Lower leg skin (tissue), 4 donors: ENCODE measurements at regions not wholly inside any gene's neighbourhood (a gene's known extent, or its start where the extent isn't known, plus 50 kb on each side); places are given as distances from the start of the nearest gene placed in this dataset.

Experiments
- DNase-seq, 2 donors: peaks; one replicate each; pipeline ENCODE4 v3.0.0-alpha.2; 2019; ENCODE audit warnings: low spot score in 2 of 2
- H3K4me3 ChIP-seq: fragments of 200-600 bp; sonication (generic); 2 replicates; pipeline ENCODE4 v1.5.1; 2017; ENCODE audit warnings: mild to moderate bottlenecking, low read depth; ENCODE audit not compliant: poor library complexity, severe bottlenecking
- CTCF ChIP-seq, 3 donors: fragments of 450-650 bp; IDR thresholded peaks; one replicate each; pipeline ENCODE4 v1.5.1; 2016; ENCODE audit warnings: antibody characterized with exemption in 3 of 3, mild to moderate bottlenecking in 3 of 3, moderate library complexity in 2 of 3
- POLR2A ChIP-seq, 2 donors: fragments of 450-650 bp; IDR thresholded peaks; one replicate each; pipeline ENCODE4 v1.6.1; 2016 to 2017; ENCODE audit warnings: antibody characterized with exemption in 2 of 2, mild to moderate bottlenecking in 1 of 2, moderate library complexity in 1 of 2
- WGBS, 2 donors: methylation state at CpG; one replicate each; pipeline ENCODE4 v1.1.5; 2018; 5-methylcytosine and 5-hydroxymethylcytosine counted together
- intact Hi-C: fragments of 100-400 bp; cut with DNase I; formaldehyde crosslinking; loops from one replicate; pipeline ENCODE4 v1.15.0; 2023; ENCODE audit warnings: low total_unique reads

GRCh38 chr5:26014206-26014605 is 1024.2 kb downstream of the CDH9 start:
- DNase-seq: no peak
- 90 to 93% methylated on average over 1 of the region's 1 CpG for WGBS, 2 donors
- no peak overlapping the region for H3K4me3 ChIP-seq
- TF ChIP-seq CTCF (IDR thresholded peaks at IDR 0.05) (no peak), POLR2A (IDR thresholded peaks at IDR 0.05) (no peak)
- intact Hi-C loops: no loop called here

GRCh38 chr5:26012078-26012477 is 1026.3 kb downstream of the CDH9 start:
- H3K4me3 ChIP-seq: no peak overlapping the region
- WGBS, 2 donors: 76 to 77% methylated on average over 1 of the region's 1 CpG
- TF ChIP-seq CTCF (IDR thresholded peaks at IDR 0.05) (no peak), POLR2A (IDR thresholded peaks at IDR 0.05) (no peak)
- intact Hi-C loops: no loop called here
- DNase-seq: no peak

GRCh38 chr5:26009742-26010141 is 1028.6 kb downstream of the CDH9 start:
- no peak overlapping the region for H3K4me3 ChIP-seq
- 32 to 33% methylated on average over 6 of the region's 6 CpGs for WGBS, 2 donors
- intact Hi-C loops: no loop called here
- no peak for DNase-seq
- TF ChIP-seq CTCF (IDR thresholded peaks at IDR 0.05) (no peak), POLR2A (IDR thresholded peaks at IDR 0.05) (no peak)

- intact Hi-C loops: no loop called here
- no peak overlapping the region for H3K4me3 ChIP-seq
- no peak for DNase-seq
- 42 to 62% methylated on average over 3 of the region's 3 CpGs for WGBS, 2 donors
- TF ChIP-seq POLR2A (IDR thresholded peaks at IDR 0.05) (no peak), CTCF (IDR thresholded peaks at IDR 0.05) (no peak)
Measured at GRCh38 chr5:26003966-26004365, 1034.4 kb downstream of the CDH9 start.

GRCh38 chr5:25995209-25995608 is 1043.2 kb downstream of the CDH9 start:
- H3K4me3 ChIP-seq: no peak overlapping the region
- DNase-seq: no peak
- intact Hi-C loops: no loop called here
- TF ChIP-seq CTCF (IDR thresholded peaks at IDR 0.05) (no peak), POLR2A (IDR thresholded peaks at IDR 0.05) (no peak)
- 83 to 87% methylated on average over 2 of the region's 2 CpGs for WGBS, 2 donors

- TF ChIP-seq CTCF (IDR thresholded peaks at IDR 0.05): no peak
- no peak for TF ChIP-seq POLR2A (IDR thresholded peaks at IDR 0.05)
- intact Hi-C loops: no loop called here
- no peak for DNase-seq
- no peak overlapping the region for H3K4me3 ChIP-seq
- WGBS, 2 donors: 70 to 73% methylated on average over 3 of the region's 3 CpGs
Measured at GRCh38 chr5:25993701-25994100, 1044.7 kb downstream of the CDH9 start.
